OCI-LY1 (cell line): ENCODE measurements at regions not wholly inside any gene's neighbourhood (a gene's known extent, or its start where the extent isn't known, plus 50 kb on each side); places are given as distances from the start of the nearest gene placed in this dataset.

Source experiments
- H2AFZ ChIP-seq: fragments of 200-600 bp; sonication (generic), shearing (Covaris generic); 2 replicates; pipeline ENCODE4 v1.6.0; 2014; ENCODE audit warnings: antibody characterized with exemption, mild to moderate bottlenecking, low read length
- H3F3A ChIP-seq: fragments of 200-600 bp; sonication (generic), shearing (Covaris generic); 2 replicates; pipeline ENCODE4 v1.6.0; 2014; ENCODE audit warnings: mild to moderate bottlenecking, antibody characterized with exemption, low read length, moderate library complexity; ENCODE audit not compliant: insufficient read depth
- H3K27ac ChIP-seq: fragments of 200-600 bp; sonication (generic); 2 replicates; pipeline ENCODE4 v1.5.1; 2014; ENCODE audit warnings: low read length, mixed run types, mild to moderate bottlenecking, low read depth; ENCODE audit not compliant: poor library complexity, severe bottlenecking
- H3K27me3 ChIP-seq: fragments of 200-600 bp; sonication (generic); 2 replicates; pipeline ENCODE4 v1.6.0; 2014; ENCODE audit warnings: antibody characterized with exemption, mild to moderate bottlenecking, low read length, moderate library complexity; ENCODE audit not compliant: insufficient read depth
- H3K36me3 ChIP-seq: fragments of 200-600 bp; sonication (generic); 2 replicates; pipeline ENCODE4 v1.6.1; 2014; ENCODE audit warnings: mild to moderate bottlenecking, antibody characterized with exemption, low read length, moderate library complexity, mixed read lengths; ENCODE audit not compliant: insufficient read depth
- H3K4me1 ChIP-seq: fragments of 200-600 bp; sonication (generic); 2 replicates; pipeline ENCODE4 v1.5.1; 2014; ENCODE audit warnings: mild to moderate bottlenecking, low read length, moderate library complexity; ENCODE audit not compliant: insufficient read depth, severe bottlenecking
- H3K4me2 ChIP-seq: fragments of 200-600 bp; sonication (generic), shearing (Covaris generic); 2 replicates; pipeline ENCODE4 v1.6.1; 2014; ENCODE audit warnings: low read length
- H3K4me3 ChIP-seq: fragments of 200-600 bp; sonication (generic); 2 replicates; pipeline ENCODE4 v1.5.1; 2014; ENCODE audit warnings: low read length, low read depth, mild to moderate bottlenecking, mixed read lengths; ENCODE audit not compliant: poor library complexity, severe bottlenecking
- H3K79me2 ChIP-seq: fragments of 200-600 bp; shearing (Covaris generic); 2 replicates; pipeline ENCODE4 v1.6.1; 2016; ENCODE audit warnings: mixed run types, low read length, mixed read lengths; ENCODE audit not compliant: insufficient read depth
- H3K9ac ChIP-seq: fragments of 200-600 bp; sonication (generic), shearing (Covaris generic); 2 replicates; pipeline ENCODE4 v1.6.1; 2014; ENCODE audit warnings: mild to moderate bottlenecking, low read length, mixed read lengths
- H3K9me2 ChIP-seq: fragments of 200-600 bp; sonication (generic), shearing (Covaris generic); 2 replicates; pipeline ENCODE4 v1.6.1; 2014; ENCODE audit warnings: low read depth, mild to moderate bottlenecking, low read length, mixed read lengths
- H3K9me3 ChIP-seq: fragments of 200-600 bp; shearing (Covaris generic); 2 replicates; pipeline ENCODE4 v1.6.1; 2014; ENCODE audit warnings: low read length, mixed read lengths
- H4K20me1 ChIP-seq: fragments of 200-600 bp; sonication (generic), shearing (Covaris generic); 2 replicates; pipeline ENCODE4 v1.6.0; 2016; ENCODE audit warnings: mild to moderate bottlenecking, low read length; ENCODE audit not compliant: insufficient read depth
- EZH2 ChIP-seq: fragments of 200-600 bp; sonication (generic), shearing (Covaris generic); IDR thresholded peaks from 2 replicates; pipeline ENCODE4 v1.8.0; 2017; ENCODE audit warnings: borderline replicate concordance, mixed run types, mild to moderate bottlenecking, antibody characterized with exemption, low read length, moderate library complexity, mixed read lengths
- TF ChIP-seq, protein P1 (sequence below): fragments of 200-600 bp; sonication (generic), shearing (Covaris generic); IDR thresholded peaks from 2 replicates; pipeline ENCODE4 v1.5.1; 2017; ENCODE audit warnings: mild to moderate bottlenecking, antibody characterized with exemption, low read length, moderate library complexity, mixed read lengths

- Histone ChIP-seq H3F3A (no peaks in the 10 kb centered on the region), H2AFZ (no peak overlapping the region), H3K4me2 (no peak overlapping the region), H3K27ac (no peak overlapping the region), H3K4me1 (no peaks in the 10 kb centered on the region), H3K4me3 (no peak overlapping the region), H3K9me2 (no peaks in the 10 kb centered on the region), H3K9me3 (no peaks in the 10 kb centered on the region), H3K9ac (no peak overlapping the region), H3K27me3 (no peaks in the 10 kb centered on the region), H4K20me1 (no peaks in the 10 kb centered on the region), H3K79me2 (no peaks in the 10 kb centered on the region), H3K36me3 (no peaks in the 10 kb centered on the region)
- no peak for TF ChIP-seq EZH2
- TF ChIP-seq, protein P1, sequence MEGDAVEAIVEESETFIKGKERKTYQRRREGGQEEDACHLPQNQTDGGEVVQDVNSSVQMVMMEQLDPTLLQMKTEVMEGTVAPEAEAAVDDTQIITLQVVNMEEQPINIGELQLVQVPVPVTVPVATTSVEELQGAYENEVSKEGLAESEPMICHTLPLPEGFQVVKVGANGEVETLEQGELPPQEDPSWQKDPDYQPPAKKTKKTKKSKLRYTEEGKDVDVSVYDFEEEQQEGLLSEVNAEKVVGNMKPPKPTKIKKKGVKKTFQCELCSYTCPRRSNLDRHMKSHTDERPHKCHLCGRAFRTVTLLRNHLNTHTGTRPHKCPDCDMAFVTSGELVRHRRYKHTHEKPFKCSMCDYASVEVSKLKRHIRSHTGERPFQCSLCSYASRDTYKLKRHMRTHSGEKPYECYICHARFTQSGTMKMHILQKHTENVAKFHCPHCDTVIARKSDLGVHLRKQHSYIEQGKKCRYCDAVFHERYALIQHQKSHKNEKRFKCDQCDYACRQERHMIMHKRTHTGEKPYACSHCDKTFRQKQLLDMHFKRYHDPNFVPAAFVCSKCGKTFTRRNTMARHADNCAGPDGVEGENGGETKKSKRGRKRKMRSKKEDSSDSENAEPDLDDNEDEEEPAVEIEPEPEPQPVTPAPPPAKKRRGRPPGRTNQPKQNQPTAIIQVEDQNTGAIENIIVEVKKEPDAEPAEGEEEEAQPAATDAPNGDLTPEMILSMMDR: no peak
Measured at GRCh38 chr20:6450841-6451240, 316.6 kb upstream of the BMP2 start.

DNA sequence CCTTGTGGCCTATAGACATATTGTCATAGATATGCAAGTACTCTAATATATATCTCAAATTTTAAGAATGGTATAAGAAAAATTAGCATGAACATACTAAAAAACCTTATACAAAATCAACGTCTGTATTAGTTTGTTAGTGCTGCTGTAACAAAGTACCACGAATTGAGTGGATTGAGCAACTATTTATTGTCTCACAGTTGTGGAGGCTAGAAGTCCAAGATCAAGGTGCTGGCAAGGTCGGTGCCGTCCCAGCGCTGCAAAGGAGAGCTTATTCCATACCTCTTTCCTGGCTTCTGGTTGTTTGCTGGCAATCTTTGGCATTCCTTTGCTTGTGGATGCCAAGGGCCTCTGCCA is 317.6 kb upstream of the FERMT1 start:
- no peak overlapping the region for H3K9ac ChIP-seq
- H3F3A ChIP-seq: no peaks in the 10 kb centered on the region
- H3K9me3 ChIP-seq: no peaks in the 10 kb centered on the region
- no peaks in the 10 kb centered on the region for H3K9me2 ChIP-seq
- TF ChIP-seq, protein P1: no peak
- TF ChIP-seq EZH2: no peak
- no peak overlapping the region for H3K4me3 ChIP-seq
- no peak overlapping the region for H3K4me2 ChIP-seq
- no peak overlapping the region for H3K27ac ChIP-seq
- no peaks in the 10 kb centered on the region for H3K36me3 ChIP-seq
- H3K27me3 ChIP-seq: no peaks in the 10 kb centered on the region
- no peaks in the 10 kb centered on the region for H3K79me2 ChIP-seq
- H4K20me1 ChIP-seq: no peaks in the 10 kb centered on the region
- H2AFZ ChIP-seq: no peak overlapping the region
- H3K4me1 ChIP-seq: no peaks in the 10 kb centered on the region

- Histone ChIP-seq H3K4me3 (no peak overlapping the region), H3K9ac (no peak overlapping the region), H3K9me3 (no peaks in the 10 kb centered on the region), H3K36me3 (no peaks in the 10 kb centered on the region), H2AFZ (no peak overlapping the region), H3K4me2 (no peak overlapping the region), H3K27ac (no peak overlapping the region), H3K4me1 (no peaks in the 10 kb centered on the region), H3F3A (no peaks in the 10 kb centered on the region; the same call in 1 of the 2 replicates), H3K79me2 (no peaks in the 10 kb centered on the region), H3K27me3 (no peaks in the 10 kb centered on the region), H3K9me2 (no peaks in the 10 kb centered on the region), H4K20me1 (no peaks in the 10 kb centered on the region)
- TF ChIP-seq EZH2: no peak
- TF ChIP-seq, protein P1: no peak
Measured at GRCh38 chr20:6439737-6440442, 317.1 kb upstream of the FERMT1 start.
